ENCODE measurements at regions not wholly inside any gene's neighbourhood (a gene's known extent, or its start where the extent isn't known, plus 50 kb on each side); places are given as distances from the start of the nearest gene placed in this dataset.

GRCh38 chr21:24705201-24705600 is 902.1 kb downstream of the MRPL39 start:
- DNase-seq (ENCODE audit: low spot score in 2 of 2) = no peak
- H3K4me3 ChIP-seq (ENCODE audit: low read depth, poor library complexity, severe bottlenecking) = no peak overlapping the region
- 56 to 57% methylated on average over 2 of the region's 2 CpGs for WGBS, 2 donors
- TF ChIP-seq, protein P1, sequence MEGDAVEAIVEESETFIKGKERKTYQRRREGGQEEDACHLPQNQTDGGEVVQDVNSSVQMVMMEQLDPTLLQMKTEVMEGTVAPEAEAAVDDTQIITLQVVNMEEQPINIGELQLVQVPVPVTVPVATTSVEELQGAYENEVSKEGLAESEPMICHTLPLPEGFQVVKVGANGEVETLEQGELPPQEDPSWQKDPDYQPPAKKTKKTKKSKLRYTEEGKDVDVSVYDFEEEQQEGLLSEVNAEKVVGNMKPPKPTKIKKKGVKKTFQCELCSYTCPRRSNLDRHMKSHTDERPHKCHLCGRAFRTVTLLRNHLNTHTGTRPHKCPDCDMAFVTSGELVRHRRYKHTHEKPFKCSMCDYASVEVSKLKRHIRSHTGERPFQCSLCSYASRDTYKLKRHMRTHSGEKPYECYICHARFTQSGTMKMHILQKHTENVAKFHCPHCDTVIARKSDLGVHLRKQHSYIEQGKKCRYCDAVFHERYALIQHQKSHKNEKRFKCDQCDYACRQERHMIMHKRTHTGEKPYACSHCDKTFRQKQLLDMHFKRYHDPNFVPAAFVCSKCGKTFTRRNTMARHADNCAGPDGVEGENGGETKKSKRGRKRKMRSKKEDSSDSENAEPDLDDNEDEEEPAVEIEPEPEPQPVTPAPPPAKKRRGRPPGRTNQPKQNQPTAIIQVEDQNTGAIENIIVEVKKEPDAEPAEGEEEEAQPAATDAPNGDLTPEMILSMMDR (IDR thresholded peaks at IDR 0.05) = no peak
- TF ChIP-seq POLR2A (IDR thresholded peaks at IDR 0.05) = no peak
- intact Hi-C loops (cut with DNase I; ENCODE audit: low total_unique reads) = no loop called here

- 69 to 79% methylated on average over 2 of the region's 2 CpGs for WGBS, 2 donors
- intact Hi-C loops (cut with DNase I; ENCODE audit: low total_unique reads) = no loop called here
- TF ChIP-seq, protein P1 (IDR thresholded peaks at IDR 0.05) = no peak
- no peak for TF ChIP-seq POLR2A (IDR thresholded peaks at IDR 0.05)
- no peak for DNase-seq (ENCODE audit: low spot score in 2 of 2)
- no peak overlapping the region for H3K4me3 ChIP-seq (ENCODE audit: low read depth, poor library complexity, severe bottlenecking)
These were observed 913.5 kb downstream of the MRPL39 start for GRCh38 chr21:24693779-24694178.

- 53% methylated on average over 2 of the region's 2 CpGs for WGBS, 2 donors
- no peak for TF ChIP-seq POLR2A (IDR thresholded peaks at IDR 0.05)
- TF ChIP-seq, protein P1 (IDR thresholded peaks at IDR 0.05) = no peak
- no peak for DNase-seq (ENCODE audit: low spot score in 2 of 2)
- H3K4me3 ChIP-seq (ENCODE audit: low read depth, poor library complexity, severe bottlenecking) = no peak overlapping the region
- intact Hi-C loops (cut with DNase I; ENCODE audit: low total_unique reads) = no loop called here
These were observed 925.8 kb downstream of the MRPL39 start for GRCh38 chr21:24681456-24681855.

- TF ChIP-seq POLR2A (IDR thresholded peaks at IDR 0.05) = no peak
- TF ChIP-seq, protein P1 (IDR thresholded peaks at IDR 0.05) = no peak
- 59 to 79% methylated on average over 1 of the region's 1 CpG for WGBS, 2 donors
- no peak for DNase-seq (ENCODE audit: low spot score in 2 of 2)
- intact Hi-C loops (cut with DNase I; ENCODE audit: low total_unique reads) = no loop called here
- no peak overlapping the region for H3K4me3 ChIP-seq (ENCODE audit: low read depth, poor library complexity, severe bottlenecking)
These were observed 935.4 kb downstream of the MRPL39 start for GRCh38 chr21:24671901-24672300.

DNA sequence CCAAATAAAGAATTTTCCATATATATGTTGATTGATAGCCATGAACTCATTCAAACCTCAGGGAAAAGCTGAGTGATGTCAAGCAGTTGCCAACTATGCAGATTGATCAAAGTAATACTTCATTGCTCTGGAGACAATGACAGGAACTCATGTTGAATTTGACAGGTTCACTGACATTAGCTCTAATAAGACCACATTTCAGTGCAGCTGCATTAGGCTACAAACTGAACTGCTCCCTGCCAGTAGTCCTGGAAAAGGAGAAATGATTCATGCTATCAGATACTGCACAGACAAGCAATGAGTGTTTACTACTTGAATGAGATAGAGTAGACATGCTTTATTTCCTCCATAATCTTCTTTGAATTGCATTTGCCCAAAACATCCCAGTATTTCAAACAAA is 948.4 kb downstream of the MRPL39 start:
- DNase-seq (ENCODE audit: low spot score in 2 of 2) = no peak
- intact Hi-C loops (cut with DNase I; ENCODE audit: low total_unique reads) = no loop called here
- no peak overlapping the region for H3K4me3 ChIP-seq (ENCODE audit: low read depth, poor library complexity, severe bottlenecking)
- no peak for TF ChIP-seq POLR2A (IDR thresholded peaks at IDR 0.05)
- TF ChIP-seq, protein P1 (IDR thresholded peaks at IDR 0.05) = no peak

GRCh38 chr21:24658026-24658425 is 949.3 kb downstream of the MRPL39 start:
- TF ChIP-seq POLR2A (IDR thresholded peaks at IDR 0.05) = no peak
- TF ChIP-seq, protein P1 (IDR thresholded peaks at IDR 0.05) = no peak
- no peak overlapping the region for H3K4me3 ChIP-seq (ENCODE audit: low read depth, poor library complexity, severe bottlenecking)
- no peak for DNase-seq (ENCODE audit: low spot score in 2 of 2)
- WGBS, 2 donors = 52% methylated on average over 1 of the region's 1 CpG
- intact Hi-C loops (cut with DNase I; ENCODE audit: low total_unique reads) = no loop called here

All from lower leg skin (tissue), 4 donors.